Lung (tissue), 11 donors: ENCODE measurements at regions not wholly inside any gene's neighbourhood (a gene's known extent, or its start where the extent isn't known, plus 50 kb on each side); places are given as distances from the start of the nearest gene placed in this dataset.

ENCODE experiments used
- ATAC-seq: fragments of 200-7000 bp; cut with Tn5 transposase; one replicate; pipeline ENCODE4 v1.9.1; 2020; ENCODE audit warnings: moderate number of reproducible peaks; ENCODE audit not compliant: insufficient read depth, low FRiP score
- DNase-seq, 3 donors: peaks; one replicate each; pipeline ENCODE4 v3.0.0-alpha.2; 2013 to 2017
- H3K27ac ChIP-seq, 2 donors: one replicate each; pipeline ENCODE4 v1.5.1; 2013; ENCODE audit warnings: mild to moderate bottlenecking in 2 of 2, moderate library complexity in 2 of 2, control low read depth in 1 of 2, inconsistent platforms in 1 of 2, low read depth in 1 of 2, low read length in 1 of 2
- H3K27me3 ChIP-seq, 3 donors: one replicate each; pipeline ENCODE4 v1.5.1; 2013; ENCODE audit warnings: low read length in 2 of 3; ENCODE audit not compliant: control insufficient read depth in 3 of 3, insufficient read depth in 3 of 3
- H3K36me3 ChIP-seq, 4 donors: one replicate each; pipeline ENCODE4 v1.5.1; 2013; ENCODE audit warnings: low read length in 4 of 4, mild to moderate bottlenecking in 1 of 4, moderate library complexity in 1 of 4; ENCODE audit not compliant: control insufficient read depth in 4 of 4, insufficient read depth in 4 of 4
- H3K4me1 ChIP-seq, 5 donors: one replicate each; pipeline ENCODE4 v1.5.1; 2013; ENCODE audit warnings: low read length in 5 of 5, mild to moderate bottlenecking in 2 of 5, moderate library complexity in 1 of 5; ENCODE audit not compliant: control insufficient read depth in 5 of 5, insufficient read depth in 5 of 5
- H3K4me3 ChIP-seq: one replicate; pipeline ENCODE4 v1.5.1; 2013; ENCODE audit warnings: mild to moderate bottlenecking, control low read depth, moderate library complexity
- H3K9ac ChIP-seq, 2 donors: one replicate each; pipeline ENCODE4 v1.5.1; 2013; ENCODE audit warnings: low read length in 2 of 2, control low read depth in 1 of 2; ENCODE audit not compliant: insufficient read depth in 1 of 2
- H3K9me3 ChIP-seq, 4 donors: one replicate each; pipeline ENCODE4 v1.5.1; 2013; ENCODE audit warnings: low read length in 3 of 4, mild to moderate bottlenecking in 1 of 4, moderate library complexity in 1 of 4; ENCODE audit not compliant: control insufficient read depth in 4 of 4, insufficient read depth in 3 of 4
- WGBS, 2 donors: extraction: QIAGEN DNeasy Blood & Tissue Kit; methylation state at CpG; one replicate each; pipeline ENCODE4 v1.1.7; 2013; 5-methylcytosine and 5-hydroxymethylcytosine counted together
- TF ChIP-seq, protein P1 (sequence below): IDR thresholded peaks from 2 replicates; pipeline ENCODE4 v1.5.1; 2012; ENCODE audit warnings: mild to moderate bottlenecking; ENCODE audit errors: control extremely low read depth, extremely low read depth
- donor health status: control.
- donor health status: control.
- donor health status: Bipolar disorder and iron deficiency.
- donor health status: healthy.
- donor health status: DM: yes; HTN: yes; CAD: no.

DNA sequence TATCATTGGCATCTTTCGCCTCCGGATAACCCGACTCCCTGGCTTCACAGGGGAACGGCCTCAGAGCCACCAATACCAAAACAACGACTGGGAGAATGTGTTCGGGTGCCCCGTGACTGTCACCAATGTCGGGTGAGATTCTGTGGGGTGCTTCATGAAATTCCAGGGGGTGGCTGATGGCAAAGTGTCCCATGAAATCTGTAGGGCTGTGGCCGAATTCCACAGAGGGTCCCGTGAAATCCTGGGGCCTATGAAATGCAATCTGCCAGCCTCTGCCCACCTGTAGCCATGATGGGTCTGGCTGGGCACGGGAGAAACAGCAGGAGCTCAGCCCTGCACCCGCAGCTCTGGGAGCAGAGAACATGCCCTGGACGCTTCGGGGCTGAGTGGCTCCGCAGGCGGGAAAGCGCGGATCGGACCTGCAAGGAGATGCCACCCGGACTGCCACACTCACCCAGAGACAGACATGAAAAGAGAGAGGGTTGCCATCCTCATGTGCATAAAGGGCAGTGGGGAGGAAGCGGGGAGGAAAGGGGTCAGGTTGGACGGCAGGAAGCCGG lies 192.4 kb downstream of the OLFM1 start:
- H3K27me3 ChIP-seq, result no peaks in the 10 kb centered on the region
- 84 to 91% methylated on average over 23 of the region's 23 CpGs for WGBS, 2 donors
- no peak overlapping the region for H3K9ac ChIP-seq
- peaks cover 0 to 7% (median 4%) of the 10 kb centered on the region in 5 donors for H3K4me1 ChIP-seq
- no peak for DNase-seq
- TF ChIP-seq, protein P1, sequence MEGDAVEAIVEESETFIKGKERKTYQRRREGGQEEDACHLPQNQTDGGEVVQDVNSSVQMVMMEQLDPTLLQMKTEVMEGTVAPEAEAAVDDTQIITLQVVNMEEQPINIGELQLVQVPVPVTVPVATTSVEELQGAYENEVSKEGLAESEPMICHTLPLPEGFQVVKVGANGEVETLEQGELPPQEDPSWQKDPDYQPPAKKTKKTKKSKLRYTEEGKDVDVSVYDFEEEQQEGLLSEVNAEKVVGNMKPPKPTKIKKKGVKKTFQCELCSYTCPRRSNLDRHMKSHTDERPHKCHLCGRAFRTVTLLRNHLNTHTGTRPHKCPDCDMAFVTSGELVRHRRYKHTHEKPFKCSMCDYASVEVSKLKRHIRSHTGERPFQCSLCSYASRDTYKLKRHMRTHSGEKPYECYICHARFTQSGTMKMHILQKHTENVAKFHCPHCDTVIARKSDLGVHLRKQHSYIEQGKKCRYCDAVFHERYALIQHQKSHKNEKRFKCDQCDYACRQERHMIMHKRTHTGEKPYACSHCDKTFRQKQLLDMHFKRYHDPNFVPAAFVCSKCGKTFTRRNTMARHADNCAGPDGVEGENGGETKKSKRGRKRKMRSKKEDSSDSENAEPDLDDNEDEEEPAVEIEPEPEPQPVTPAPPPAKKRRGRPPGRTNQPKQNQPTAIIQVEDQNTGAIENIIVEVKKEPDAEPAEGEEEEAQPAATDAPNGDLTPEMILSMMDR, result no peak
- H3K4me3 ChIP-seq, result no peak overlapping the region
- no peak for ATAC-seq
- H3K36me3 ChIP-seq, result no peaks in the 10 kb centered on the region
- H3K27ac ChIP-seq, result no peak overlapping the region
- no peaks in the 10 kb centered on the region for H3K9me3 ChIP-seq

DNA sequence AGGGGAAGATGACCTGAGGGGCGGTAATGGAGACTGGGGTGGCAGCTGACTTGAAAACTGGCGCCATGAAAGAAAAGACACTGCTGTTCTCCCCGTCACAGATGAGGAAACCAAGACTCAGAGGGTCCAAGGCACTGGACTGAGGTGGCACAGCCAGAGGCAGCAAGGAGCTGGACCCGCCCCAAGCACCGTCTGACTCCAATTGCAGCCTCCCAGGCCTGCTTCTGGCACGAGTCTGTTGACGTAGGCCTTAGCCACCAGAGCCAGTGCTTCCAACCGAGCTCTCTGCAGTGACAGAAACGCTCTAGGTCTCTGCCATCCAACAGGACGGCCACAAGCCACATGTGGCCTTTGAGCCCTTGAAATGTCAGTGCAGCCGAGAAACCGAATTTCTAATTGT lies 193.2 kb downstream of the OLFM1 start:
- WGBS, 2 donors, result 82 to 91% methylated on average over 12 of the region's 12 CpGs
- peaks cover 0 to 7% (median 4%) of the 10 kb centered on the region in 5 donors for H3K4me1 ChIP-seq
- ATAC-seq (no peak), DNase-seq (no peak)
- no peak overlapping the region for H3K27ac ChIP-seq
- H3K36me3 ChIP-seq, result no peaks in the 10 kb centered on the region
- no peaks in the 10 kb centered on the region for H3K9me3 ChIP-seq
- H3K9ac ChIP-seq, result no peak overlapping the region
- TF ChIP-seq, protein P1, result no peak
- H3K27me3 ChIP-seq, result no peaks in the 10 kb centered on the region
- H3K4me3 ChIP-seq, result no peak overlapping the region

DNA sequence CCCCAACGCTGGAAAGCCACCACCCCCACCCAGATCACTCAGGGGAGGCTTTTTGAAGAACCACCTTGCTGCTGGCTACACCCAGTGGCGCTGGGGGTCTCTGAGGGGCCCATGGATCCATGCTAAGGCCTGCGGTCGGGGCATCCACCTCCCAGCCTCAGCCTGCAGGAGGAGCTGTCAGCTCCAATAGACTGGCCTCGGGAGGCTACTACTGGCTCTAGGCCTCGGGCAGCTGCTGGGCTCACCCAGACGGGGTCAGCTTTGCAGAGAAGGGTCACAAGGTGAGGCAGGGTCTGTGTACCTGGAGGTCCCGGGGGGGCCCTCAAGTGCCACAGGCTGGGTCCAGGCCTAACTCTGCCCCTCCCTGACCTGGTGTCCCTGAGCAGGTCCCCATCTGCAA lies 193.7 kb downstream of the OLFM1 start:
- H3K9me3 ChIP-seq, result no peaks in the 10 kb centered on the region
- H3K4me3 ChIP-seq, result no peak overlapping the region
- no peak for DNase-seq
- TF ChIP-seq, protein P1, result no peak
- 73 to 83% methylated on average over 8 of the region's 8 CpGs for WGBS, 2 donors
- no peaks in the 10 kb centered on the region for H3K36me3 ChIP-seq
- no peak overlapping the region for H3K9ac ChIP-seq
- ATAC-seq, result no peak
- no peaks in the 10 kb centered on the region for H3K27me3 ChIP-seq
- H3K27ac ChIP-seq, result no peak overlapping the region
- H3K4me1 ChIP-seq, result peaks cover 0 to 7% (median 4%) of the 10 kb centered on the region in 5 donors
